Parathyroid adenoma (tissue), 2 donors: ENCODE measurements at regions not wholly inside any gene's neighbourhood (a gene's known extent, or its start where the extent isn't known, plus 50 kb on each side); places are given as distances from the start of the nearest gene placed in this dataset.
"Not testable (repeated sequence)": the region's sequence is repeated elsewhere in the genome, so short reads cannot be mapped to it uniquely, and the experiment has no call there.

Source experiments
- H2AFZ ChIP-seq: fragments of 300-600 bp; sonication (generic); one replicate; pipeline ENCODE4 v1.7.0; 2017; ENCODE audit warnings: antibody characterized with exemption, mild to moderate bottlenecking
- H3K27ac ChIP-seq: fragments of 300-600 bp; sonication (generic); one replicate; pipeline ENCODE4 v1.7.0; 2017
- H3K27me3 ChIP-seq: fragments of 300-600 bp; sonication (generic); one replicate; pipeline ENCODE4 v1.7.0; 2017; ENCODE audit warnings: low read length; ENCODE audit not compliant: control insufficient read depth, insufficient read depth
- H3K36me3 ChIP-seq: fragments of 300-600 bp; sonication (generic); one replicate; pipeline ENCODE4 v1.7.0; 2017; ENCODE audit warnings: low read length; ENCODE audit not compliant: control insufficient read depth, insufficient read depth
- H3K4me1 ChIP-seq: fragments of 300-600 bp; sonication (generic); one replicate; pipeline ENCODE4 v1.7.0; 2017; ENCODE audit warnings: control low read depth
- H3K4me2 ChIP-seq: fragments of 300-600 bp; sonication (generic); one replicate; pipeline ENCODE4 v1.7.0; 2017; ENCODE audit warnings: low read length
- H3K4me3 ChIP-seq: fragments of 300-600 bp; sonication (generic); one replicate; pipeline ENCODE4 v1.7.0; 2017; ENCODE audit warnings: low read depth, low read length
- H3K79me2 ChIP-seq: fragments of 300-600 bp; sonication (generic); one replicate; pipeline ENCODE4 v1.7.0; 2017; ENCODE audit warnings: control low read depth
- H3K9ac ChIP-seq: fragments of 300-600 bp; sonication (generic); one replicate; pipeline ENCODE4 v1.7.0; 2017; ENCODE audit warnings: mild to moderate bottlenecking
- H3K9me3 ChIP-seq: fragments of 300-600 bp; sonication (generic); one replicate; pipeline ENCODE4 v1.7.0; 2017; ENCODE audit warnings: low read length; ENCODE audit not compliant: control insufficient read depth
- CTCF ChIP-seq: fragments of 300-600 bp; sonication (generic); IDR thresholded peaks from one replicate; pipeline ENCODE4 v1.7.0; 2017; ENCODE audit warnings: antibody characterized with exemption, mild to moderate bottlenecking
- donor health status: primary hyperparathyroidism.

- no peak overlapping the region for H3K27ac ChIP-seq
- no peak overlapping the region for H2AFZ ChIP-seq
- H3K27me3 ChIP-seq, result no peaks in the 10 kb centered on the region
- H3K9me3 ChIP-seq, result no peaks in the 10 kb centered on the region
- peaks cover 16% of the 10 kb centered on the region for H3K4me1 ChIP-seq
- no peaks in the 10 kb centered on the region for H3K36me3 ChIP-seq
- H3K4me3 ChIP-seq, result no peak overlapping the region
- TF ChIP-seq CTCF, result no peak
- no peak overlapping the region for H3K4me2 ChIP-seq
- H3K79me2 ChIP-seq, result no peaks in the 10 kb centered on the region
- no peak overlapping the region for H3K9ac ChIP-seq
These were observed 86.1 kb downstream of the NPIPB11 start for GRCh38 chr16:29320274-29320999.

GRCh38 chr16:29319726-29320125, 86.8 kb downstream of the NPIPB11 start:
- Histone ChIP-seq H3K4me1 (peaks cover 16% of the 10 kb centered on the region), H3K36me3 (no peaks in the 10 kb centered on the region), H3K79me2 (no peaks in the 10 kb centered on the region), H3K9ac (no peak overlapping the region), H2AFZ (no peak overlapping the region), H3K4me3 (no peak overlapping the region), H3K9me3 (no peaks in the 10 kb centered on the region), H3K4me2 (no peak overlapping the region), H3K27me3 (no peaks in the 10 kb centered on the region), H3K27ac (no peak overlapping the region)
- no peak for TF ChIP-seq CTCF

GRCh38 chr16:29318561-29318968, 87.9 kb downstream of the NPIPB11 start:
- H3K4me3 ChIP-seq, H3K4me2 ChIP-seq, H3K9ac ChIP-seq, H3K79me2 ChIP-seq, H3K36me3 ChIP-seq, H3K27me3 ChIP-seq, H3K9me3 ChIP-seq: not testable (repeated sequence)
- Histone ChIP-seq H3K4me1 (peaks cover 16% of the 10 kb centered on the region), H3K27ac (peak overlapping the region; percentile 48), H2AFZ (peak overlapping the region; percentile 24)
- peak; percentile 40 for TF ChIP-seq CTCF

GRCh38 chr16:29318037-29318436, 88.5 kb downstream of the NPIPB11 start:
- H3K9me3 ChIP-seq, result no peaks in the 10 kb centered on the region
- peaks cover 16% of the 10 kb centered on the region for H3K4me1 ChIP-seq
- no peak overlapping the region for H3K4me3 ChIP-seq
- H3K36me3 ChIP-seq, result no peaks in the 10 kb centered on the region
- H2AFZ ChIP-seq, result no peak overlapping the region
- no peaks in the 10 kb centered on the region for H3K27me3 ChIP-seq
- H3K79me2 ChIP-seq, result no peaks in the 10 kb centered on the region
- no peak overlapping the region for H3K4me2 ChIP-seq
- H3K9ac ChIP-seq, result no peak overlapping the region
- peak overlapping the region; percentile 48 for H3K27ac ChIP-seq
- no peak for TF ChIP-seq CTCF

GRCh38 chr16:29317269-29317668, 89.2 kb downstream of the NPIPB11 start:
- Histone ChIP-seq H3K36me3 (no peaks in the 10 kb centered on the region), H3K27me3 (no peaks in the 10 kb centered on the region), H3K4me3 (no peak overlapping the region), H3K27ac (no peak overlapping the region), H3K79me2 (no peaks in the 10 kb centered on the region), H3K9ac (no peak overlapping the region), H3K9me3 (no peaks in the 10 kb centered on the region), H2AFZ (no peak overlapping the region), H3K4me2 (no peak overlapping the region), H3K4me1 (peaks cover 16% of the 10 kb centered on the region)
- TF ChIP-seq CTCF, result no peak
